IPS-15b (cell line): ENCODE measurements at regions not wholly inside any gene's neighbourhood (a gene's known extent, or its start where the extent isn't known, plus 50 kb on each side); places are given as distances from the start of the nearest gene placed in this dataset.

Source experiments
- H3K27me3 ChIP-seq: one replicate; pipeline ENCODE4 v1.6.1; 2013; ENCODE audit warnings: low read length; ENCODE audit not compliant: control insufficient read depth, insufficient read depth
- H3K36me3 ChIP-seq: one replicate; pipeline ENCODE4 v1.6.1; 2013; ENCODE audit warnings: low read length; ENCODE audit not compliant: control insufficient read depth, insufficient read depth
- H3K4me1 ChIP-seq: one replicate; pipeline ENCODE4 v1.6.1; 2013; ENCODE audit warnings: mild to moderate bottlenecking, low read length; ENCODE audit not compliant: control insufficient read depth, insufficient read depth
- H3K4me3 ChIP-seq: one replicate; pipeline ENCODE4 v1.5.1; 2013; ENCODE audit warnings: low read depth, low read length
- H3K9ac ChIP-seq: one replicate; pipeline ENCODE4 v1.6.1; 2013; ENCODE audit warnings: low read depth, mild to moderate bottlenecking, low read length
- H3K9me3 ChIP-seq: one replicate; pipeline ENCODE4 v1.6.1; 2013; ENCODE audit warnings: mild to moderate bottlenecking, low read length; ENCODE audit not compliant: control insufficient read depth, insufficient read depth

GRCh38 chr16:61596655-61597054 is 439.6 kb downstream of the CDH8 start:
- no peaks in the 10 kb centered on the region for H3K9me3 ChIP-seq
- no peak overlapping the region for H3K4me3 ChIP-seq
- no peaks in the 10 kb centered on the region for H3K36me3 ChIP-seq
- no peaks in the 10 kb centered on the region for H3K4me1 ChIP-seq
- no peak overlapping the region for H3K9ac ChIP-seq
- no peaks in the 10 kb centered on the region for H3K27me3 ChIP-seq

GRCh38 chr16:61595605-61596004 is 440.6 kb downstream of the CDH8 start:
- H3K4me1 ChIP-seq: no peaks in the 10 kb centered on the region
- H3K9me3 ChIP-seq: no peaks in the 10 kb centered on the region
- no peaks in the 10 kb centered on the region for H3K36me3 ChIP-seq
- no peak overlapping the region for H3K4me3 ChIP-seq
- no peak overlapping the region for H3K9ac ChIP-seq
- no peaks in the 10 kb centered on the region for H3K27me3 ChIP-seq

GRCh38 chr16:61590577-61590976 is 445.7 kb downstream of the CDH8 start:
- Histone ChIP-seq H3K27me3 (no peaks in the 10 kb centered on the region), H3K9ac (no peak overlapping the region), H3K9me3 (no peaks in the 10 kb centered on the region), H3K36me3 (no peaks in the 10 kb centered on the region), H3K4me1 (no peaks in the 10 kb centered on the region), H3K4me3 (no peak overlapping the region)

DNA sequence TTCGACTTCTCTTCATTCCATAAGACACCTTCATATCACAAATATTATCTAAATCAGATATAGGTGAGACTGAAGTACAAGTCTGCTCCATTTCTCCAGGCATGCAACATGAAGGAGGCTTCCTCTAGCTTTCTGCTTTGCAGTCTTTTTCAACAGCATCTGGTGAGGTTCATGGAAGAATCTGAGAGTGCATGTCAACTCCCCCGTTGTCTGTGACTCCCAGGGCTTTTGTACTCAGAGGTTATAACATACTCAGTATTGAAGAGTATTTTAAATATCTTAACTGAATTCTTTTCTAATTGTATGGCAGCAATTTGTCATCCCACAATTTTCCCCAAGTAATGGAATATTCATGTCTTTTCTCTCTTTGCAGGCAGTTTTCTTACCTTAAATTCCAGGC is 448.7 kb downstream of the CDH8 start:
- H3K27me3 ChIP-seq: no peaks in the 10 kb centered on the region
- H3K36me3 ChIP-seq: no peaks in the 10 kb centered on the region
- no peak overlapping the region for H3K4me3 ChIP-seq
- H3K9me3 ChIP-seq: no peaks in the 10 kb centered on the region
- H3K9ac ChIP-seq: no peak overlapping the region
- no peaks in the 10 kb centered on the region for H3K4me1 ChIP-seq

DNA sequence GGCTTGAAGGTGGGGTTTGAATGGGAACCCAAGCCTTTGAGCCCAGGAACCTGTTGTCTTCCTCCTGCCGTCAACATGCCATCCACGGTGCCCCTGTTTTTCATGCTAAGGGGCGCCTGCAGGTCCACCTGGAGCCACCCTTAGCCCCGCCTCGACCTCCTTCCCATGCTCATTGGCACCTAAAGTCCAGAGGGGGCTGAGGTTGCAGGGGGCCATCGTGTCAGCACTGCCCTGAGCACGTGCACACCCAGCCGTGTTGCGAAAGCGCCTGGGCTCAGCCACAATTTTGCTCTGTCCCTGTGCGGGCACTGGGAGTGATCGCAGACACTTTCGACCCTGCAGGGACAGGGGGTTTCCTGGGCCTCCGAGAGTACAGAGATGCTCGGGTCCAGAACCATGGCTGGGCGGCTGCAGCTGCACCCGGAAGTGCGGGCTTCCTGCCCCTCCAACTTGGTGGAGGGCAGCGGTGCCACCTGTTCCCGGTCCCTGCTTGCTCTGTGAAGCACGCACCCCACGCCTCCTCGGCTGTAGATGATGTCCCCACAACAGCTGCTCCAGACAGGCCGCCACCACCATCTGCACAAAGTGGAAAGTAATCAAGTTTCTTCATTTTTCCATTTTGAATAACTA is 454.7 kb downstream of the CDH8 start:
- no peak overlapping the region for H3K9ac ChIP-seq
- no peaks in the 10 kb centered on the region for H3K9me3 ChIP-seq
- no peaks in the 10 kb centered on the region for H3K36me3 ChIP-seq
- no peaks in the 10 kb centered on the region for H3K27me3 ChIP-seq
- no peaks in the 10 kb centered on the region for H3K4me1 ChIP-seq
- H3K4me3 ChIP-seq: no peak overlapping the region

GRCh38 chr16:61580579-61580978 is 455.7 kb downstream of the CDH8 start:
- Histone ChIP-seq H3K9me3 (no peaks in the 10 kb centered on the region), H3K36me3 (no peaks in the 10 kb centered on the region), H3K4me1 (no peaks in the 10 kb centered on the region), H3K27me3 (no peaks in the 10 kb centered on the region), H3K4me3 (no peak overlapping the region), H3K9ac (no peak overlapping the region)

DNA sequence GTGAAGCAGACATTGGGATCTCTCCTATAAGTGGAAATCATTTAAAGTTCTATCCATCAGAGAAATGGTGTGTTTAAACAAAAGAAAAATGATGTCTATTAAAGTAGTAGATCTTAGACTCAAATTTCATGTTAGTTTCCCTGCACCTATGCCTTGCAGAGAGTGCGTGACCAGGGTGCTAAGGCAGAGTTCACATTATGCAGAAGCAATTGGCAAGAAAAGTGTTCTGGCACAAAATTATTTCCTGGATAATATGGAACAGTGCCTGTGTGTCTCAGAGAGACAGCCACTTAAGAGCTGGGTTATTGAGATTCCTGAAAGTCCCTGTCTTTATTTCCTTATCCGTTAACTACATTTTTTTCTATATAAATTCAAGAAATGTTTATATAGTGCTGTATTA is 457.0 kb downstream of the CDH8 start:
- H3K9me3 ChIP-seq: no peaks in the 10 kb centered on the region
- H3K4me1 ChIP-seq: no peaks in the 10 kb centered on the region
- H3K36me3 ChIP-seq: no peaks in the 10 kb centered on the region
- H3K27me3 ChIP-seq: no peaks in the 10 kb centered on the region
- no peak overlapping the region for H3K9ac ChIP-seq
- H3K4me3 ChIP-seq: no peak overlapping the region

GRCh38 chr16:61576476-61576875 is 459.8 kb downstream of the CDH8 start:
- Histone ChIP-seq H3K27me3 (no peaks in the 10 kb centered on the region), H3K4me3 (no peak overlapping the region), H3K36me3 (no peaks in the 10 kb centered on the region), H3K9ac (no peak overlapping the region), H3K4me1 (no peaks in the 10 kb centered on the region), H3K9me3 (no peaks in the 10 kb centered on the region)

- H3K27me3 ChIP-seq: no peaks in the 10 kb centered on the region
- H3K9ac ChIP-seq: no peak overlapping the region
- H3K9me3 ChIP-seq: no peaks in the 10 kb centered on the region
- no peak overlapping the region for H3K4me3 ChIP-seq
- H3K4me1 ChIP-seq: no peaks in the 10 kb centered on the region
- H3K36me3 ChIP-seq: no peaks in the 10 kb centered on the region
These were observed 460.6 kb downstream of the CDH8 start for GRCh38 chr16:61575617-61576016.

- no peak overlapping the region for H3K9ac ChIP-seq
- no peaks in the 10 kb centered on the region for H3K27me3 ChIP-seq
These were observed 467.2 kb downstream of the CDH8 start for GRCh38 chr16:61569028-61569427.

DNA sequence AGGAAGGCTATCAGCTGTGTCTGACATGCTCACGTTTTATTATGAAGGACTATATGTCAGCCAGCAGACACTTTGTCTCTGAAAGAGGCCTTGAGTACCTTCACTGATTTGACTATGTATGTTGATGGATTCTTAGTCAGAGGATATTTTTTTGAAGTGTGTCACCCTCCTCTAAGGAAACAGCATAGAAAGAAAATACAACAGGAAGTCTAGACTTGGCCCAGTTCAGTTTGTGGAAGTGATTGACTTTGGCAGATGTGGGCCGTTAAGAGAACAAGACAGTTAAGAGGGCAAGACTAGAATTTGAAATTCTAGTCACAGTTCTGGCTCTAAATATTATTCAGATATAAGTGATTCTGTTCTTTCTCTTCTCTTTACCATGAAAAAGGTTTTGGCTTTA is 471.5 kb downstream of the CDH8 start:
- no peaks in the 10 kb centered on the region for H3K9me3 ChIP-seq
- no peak overlapping the region for H3K9ac ChIP-seq
- no peaks in the 10 kb centered on the region for H3K27me3 ChIP-seq
- no peak overlapping the region for H3K4me3 ChIP-seq
- no peaks in the 10 kb centered on the region for H3K4me1 ChIP-seq
- no peaks in the 10 kb centered on the region for H3K36me3 ChIP-seq

More at GRCh38 chr16:61569028-61569427, 467.2 kb downstream of the CDH8 start:
- no peaks in the 10 kb centered on the region for H3K36me3 ChIP-seq
- no peaks in the 10 kb centered on the region for H3K9me3 ChIP-seq
- no peaks in the 10 kb centered on the region for H3K4me1 ChIP-seq
- H3K4me3 ChIP-seq: no peak overlapping the region

DNA sequence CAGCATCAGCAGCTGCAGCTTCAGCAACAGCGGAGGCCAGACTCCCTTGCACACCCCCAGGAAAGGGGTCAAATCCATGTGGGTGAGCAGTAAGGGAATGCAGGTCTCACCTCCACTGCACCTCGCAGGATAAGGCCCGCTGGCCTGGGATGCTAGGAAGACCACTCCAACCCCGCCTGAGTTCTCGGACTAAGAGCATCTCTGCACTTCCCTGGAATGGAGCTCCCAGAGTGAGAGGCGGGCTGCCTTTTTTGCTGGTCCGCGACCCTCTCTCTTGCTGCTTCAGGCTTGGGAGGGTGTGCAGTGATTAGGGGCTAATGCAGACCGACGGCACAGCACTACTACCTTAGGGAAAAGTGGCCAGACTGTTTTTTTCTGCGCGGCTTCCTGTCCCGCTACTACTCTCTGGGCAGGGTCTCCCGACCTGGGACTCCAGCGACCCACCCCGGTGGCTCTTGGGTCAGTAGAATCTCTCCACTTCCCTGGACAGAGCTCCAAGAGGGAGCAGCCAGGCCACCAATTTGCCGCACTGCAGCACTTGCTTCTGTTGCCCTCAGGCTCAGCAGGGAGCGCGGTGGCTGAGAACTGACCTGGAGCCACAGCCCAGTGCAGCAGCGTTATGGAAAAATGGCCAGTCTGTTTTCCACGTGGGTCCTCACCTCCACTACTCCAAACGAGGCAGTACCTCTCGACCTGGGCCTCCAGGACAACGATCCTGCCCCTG is 480.4 kb downstream of the CDH8 start:
- H3K36me3 ChIP-seq: no peaks in the 10 kb centered on the region
- H3K4me3 ChIP-seq: no peak overlapping the region
- H3K9me3 ChIP-seq: no peaks in the 10 kb centered on the region
- H3K4me1 ChIP-seq: no peaks in the 10 kb centered on the region
- no peaks in the 10 kb centered on the region for H3K27me3 ChIP-seq
- H3K9ac ChIP-seq: no peak overlapping the region
